NCI-H128 (cell line): ENCODE measurements at regions not wholly inside any gene's neighbourhood (a gene's known extent, or its start where the extent isn't known, plus 50 kb on each side); places are given as distances from the start of the nearest gene placed in this dataset.
"Not testable (repeated sequence)": the region's sequence is repeated elsewhere in the genome, so short reads cannot be mapped to it uniquely, and the experiment has no call there.

ENCODE experiments used
- DNase-seq: peaks from one replicate; lab custom pipeline; 2025; ENCODE audit not compliant: unreplicated experiment; lab: John Stamatoyannopoulos, UW

- DNase-seq: not testable (repeated sequence)
Observed at GRCh38 chr7:32691965-32692815, 196.9 kb downstream of the AVL9 start.

GRCh38 chr7:32688092-32688491 lies 192.8 kb downstream of the AVL9 start:
- DNase-seq: not testable (repeated sequence)

GRCh38 chr7:32681174-32681518 lies 185.9 kb downstream of the AVL9 start:
- no peak for DNase-seq

- no peak for DNase-seq
Observed at GRCh38 chr7:32680259-32681173, 185.2 kb downstream of the AVL9 start.

GRCh38 chr7:32679192-32679591 lies 183.9 kb downstream of the AVL9 start:
- DNase-seq: no peak

GRCh38 chr7:32677593-32677992 lies 182.3 kb downstream of the AVL9 start:
- DNase-seq: no peak

GRCh38 chr7:32676249-32676941 lies 181.1 kb downstream of the AVL9 start:
- DNase-seq: no peak

- no peak for DNase-seq
Observed at GRCh38 chr7:32673275-32673983, 178.1 kb downstream of the AVL9 start.

- no peak for DNase-seq
Observed at GRCh38 chr7:32670110-32671025, 175.1 kb downstream of the AVL9 start.

- not testable (repeated sequence) for DNase-seq
Observed at GRCh38 chr7:32669173-32669870, 174.0 kb downstream of the AVL9 start.

- DNase-seq: not testable (repeated sequence)
Observed at GRCh38 chr7:32668387-32669097, 173.3 kb downstream of the AVL9 start.

- DNase-seq: not testable (repeated sequence)
Observed at GRCh38 chr7:32667586-32667985, 172.3 kb downstream of the AVL9 start.

GRCh38 chr7:32663805-32664211 lies 168.5 kb downstream of the AVL9 start:
- DNase-seq: not testable (repeated sequence)

- not testable (repeated sequence) for DNase-seq
Observed at GRCh38 chr7:32662509-32662908, 167.2 kb downstream of the AVL9 start.

- DNase-seq: no peak
Observed at GRCh38 chr7:32661929-32662328, 166.6 kb downstream of the AVL9 start.

GRCh38 chr7:32661501-32661900 lies 166.2 kb downstream of the AVL9 start:
- no peak for DNase-seq

- no peak for DNase-seq
Observed at GRCh38 chr7:32660936-32661335, 165.6 kb downstream of the AVL9 start.

- DNase-seq: no peak
Observed at GRCh38 chr7:32659853-32660252, 164.6 kb downstream of the AVL9 start.
